GM12872 (cell line): ENCODE measurements at regions not wholly inside any gene's neighbourhood (a gene's known extent, or its start where the extent isn't known, plus 50 kb on each side); places are given as distances from the start of the nearest gene placed in this dataset.

Experiments used
- TF ChIP-seq, protein P1 (sequence below): IDR thresholded peaks from 3 replicates; pipeline ENCODE4 v1.5.1; 2011; ENCODE audit warnings: low read depth, mild to moderate bottlenecking, low read length, moderate library complexity; ENCODE audit not compliant: insufficient read depth

DNA sequence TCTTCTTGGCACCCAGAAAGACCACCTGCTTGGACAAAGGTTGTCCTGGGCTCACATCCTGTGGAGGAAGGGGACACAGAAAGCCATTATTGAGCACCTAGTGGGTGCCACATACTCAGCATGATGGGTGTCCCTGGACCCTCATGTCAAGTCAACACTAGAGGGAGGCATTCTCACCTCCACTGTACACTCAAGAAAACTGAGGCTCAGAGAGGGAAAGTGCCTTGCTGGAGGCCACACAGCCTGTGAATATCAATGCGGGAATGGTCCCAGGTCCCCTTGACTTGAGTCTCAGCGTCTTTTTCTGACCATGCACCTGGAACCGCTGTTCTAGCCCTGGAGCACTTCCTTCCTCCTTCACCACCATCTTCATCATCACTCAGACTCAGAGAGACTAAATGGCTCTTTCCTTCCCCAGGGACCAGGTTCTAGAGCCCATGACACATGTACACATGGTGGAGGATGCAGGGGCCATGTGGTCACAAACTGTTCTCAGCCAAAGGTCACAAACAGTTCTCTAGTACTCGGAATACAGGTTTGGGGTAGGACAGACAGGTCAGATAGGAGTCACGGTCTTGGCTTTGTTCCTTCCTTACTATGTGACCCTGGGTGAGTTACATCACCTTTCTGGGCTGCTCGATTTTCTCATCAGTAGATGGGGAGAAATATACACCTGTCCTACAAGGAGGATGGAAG, 89.2 kb upstream of the WNT4 start:
- TF ChIP-seq, protein P1, sequence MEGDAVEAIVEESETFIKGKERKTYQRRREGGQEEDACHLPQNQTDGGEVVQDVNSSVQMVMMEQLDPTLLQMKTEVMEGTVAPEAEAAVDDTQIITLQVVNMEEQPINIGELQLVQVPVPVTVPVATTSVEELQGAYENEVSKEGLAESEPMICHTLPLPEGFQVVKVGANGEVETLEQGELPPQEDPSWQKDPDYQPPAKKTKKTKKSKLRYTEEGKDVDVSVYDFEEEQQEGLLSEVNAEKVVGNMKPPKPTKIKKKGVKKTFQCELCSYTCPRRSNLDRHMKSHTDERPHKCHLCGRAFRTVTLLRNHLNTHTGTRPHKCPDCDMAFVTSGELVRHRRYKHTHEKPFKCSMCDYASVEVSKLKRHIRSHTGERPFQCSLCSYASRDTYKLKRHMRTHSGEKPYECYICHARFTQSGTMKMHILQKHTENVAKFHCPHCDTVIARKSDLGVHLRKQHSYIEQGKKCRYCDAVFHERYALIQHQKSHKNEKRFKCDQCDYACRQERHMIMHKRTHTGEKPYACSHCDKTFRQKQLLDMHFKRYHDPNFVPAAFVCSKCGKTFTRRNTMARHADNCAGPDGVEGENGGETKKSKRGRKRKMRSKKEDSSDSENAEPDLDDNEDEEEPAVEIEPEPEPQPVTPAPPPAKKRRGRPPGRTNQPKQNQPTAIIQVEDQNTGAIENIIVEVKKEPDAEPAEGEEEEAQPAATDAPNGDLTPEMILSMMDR: no peak

DNA sequence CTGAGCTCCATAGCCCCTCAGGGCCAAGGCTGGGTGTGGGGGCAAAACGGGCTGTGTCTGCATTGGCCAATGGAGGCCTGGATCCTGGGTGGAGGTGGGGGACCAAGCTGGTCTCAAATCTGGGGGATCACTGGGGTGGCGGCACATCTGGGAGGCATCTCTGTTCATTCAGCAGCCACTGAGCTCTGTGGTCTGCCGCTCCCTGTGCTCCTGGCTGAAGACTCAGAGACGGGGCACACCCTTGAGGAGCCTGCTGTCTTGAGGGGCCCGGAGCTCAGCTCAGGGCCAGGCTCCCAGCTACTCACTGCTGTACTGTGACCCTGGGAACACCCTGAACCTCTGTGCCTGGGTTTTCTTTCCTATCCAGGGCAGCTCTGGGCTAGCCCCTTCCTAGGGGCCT, 90.3 kb upstream of the WNT4 start:
- TF ChIP-seq, protein P1: no peak

DNA sequence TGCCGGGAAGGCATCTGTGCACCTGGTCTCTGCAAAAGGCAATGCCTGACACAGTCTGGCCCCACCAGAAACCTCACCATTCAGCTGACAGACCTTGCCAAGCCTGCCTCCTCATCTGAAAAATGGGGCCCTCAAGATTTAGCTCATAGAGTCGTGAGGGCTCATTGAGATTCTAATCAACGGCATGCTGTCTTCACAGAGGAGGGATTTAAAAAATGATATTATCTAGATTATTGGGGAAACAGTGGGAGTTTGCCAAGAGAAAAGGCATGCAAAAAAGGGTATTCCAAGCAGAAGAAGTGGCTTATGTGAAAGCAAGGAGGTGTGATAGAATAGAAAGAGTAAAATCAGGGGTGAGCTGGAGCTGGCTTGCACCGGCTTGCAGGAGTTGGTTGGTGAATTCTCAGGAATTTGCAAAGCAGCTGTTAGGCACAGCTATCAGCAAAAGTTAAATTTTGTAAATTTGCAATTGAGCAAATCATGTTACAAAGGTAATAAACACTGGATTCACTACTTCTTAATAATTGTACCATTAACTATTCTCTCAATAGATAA, 91.7 kb upstream of the WNT4 start:
- TF ChIP-seq, protein P1: no peak

- TF ChIP-seq, protein P1: no peak
These were observed 93.3 kb upstream of the WNT4 start for GRCh38 chr1:22236166-22236565.

DNA sequence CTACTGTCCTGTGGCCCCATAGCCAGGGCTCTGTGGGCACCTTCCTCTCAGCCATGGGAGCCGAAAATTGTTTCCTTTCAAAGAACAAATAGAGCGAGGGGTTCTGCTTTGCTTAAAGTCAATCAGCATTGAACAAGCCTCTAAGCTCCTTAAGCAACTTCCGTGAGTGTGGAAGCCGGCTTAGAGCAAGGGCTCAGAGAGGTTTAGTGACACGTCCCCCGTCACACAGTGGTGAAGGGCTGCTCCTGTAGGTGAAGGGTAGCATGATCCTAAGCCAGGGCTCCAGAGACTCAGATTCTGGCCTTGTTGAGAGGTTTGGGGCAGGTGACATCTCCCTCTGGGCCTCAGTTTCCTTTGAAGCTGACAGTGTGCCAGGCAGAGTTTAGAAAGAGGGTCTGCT, 94.0 kb upstream of the WNT4 start:
- TF ChIP-seq, protein P1: no peak

DNA sequence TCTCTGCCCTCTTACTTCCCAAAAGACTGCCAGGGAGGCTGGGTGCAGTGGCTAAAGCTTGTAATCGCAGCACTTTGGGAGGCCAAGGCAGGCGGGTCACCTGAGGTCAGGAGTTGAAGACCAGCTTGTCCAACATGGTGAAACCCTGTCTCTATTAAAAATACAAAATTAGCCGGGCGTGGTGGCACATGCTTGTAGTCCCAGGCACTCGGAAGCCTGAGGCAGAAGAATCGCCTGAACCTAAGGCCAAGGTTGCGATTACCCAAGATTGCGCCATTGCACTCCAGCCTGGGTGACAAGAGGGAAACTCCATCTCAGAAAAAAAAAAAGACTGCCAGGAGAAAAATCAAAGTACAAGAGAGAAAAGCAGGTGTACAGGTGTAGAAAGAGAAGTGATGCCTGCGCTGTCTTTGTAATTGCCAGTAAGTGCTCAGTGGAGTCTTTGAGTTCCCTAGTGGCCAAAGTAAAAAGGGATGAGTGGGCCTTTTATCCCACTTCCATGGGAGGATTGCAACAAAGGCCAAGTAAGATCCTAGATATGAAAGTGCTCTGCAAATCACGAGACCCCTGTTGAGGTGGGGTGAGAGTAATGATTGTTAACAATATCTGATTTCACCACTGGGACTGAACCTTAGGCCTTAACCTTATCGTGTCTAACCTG, 94.7 kb upstream of the WNT4 start:
- TF ChIP-seq, protein P1: no peak

GRCh38 chr1:22238356-22239224, 95.7 kb upstream of the WNT4 start:
- TF ChIP-seq, protein P1: no peak
